ENCODE measurements at regions not wholly inside any gene's neighbourhood (a gene's known extent, or its start where the extent isn't known, plus 50 kb on each side); places are given as distances from the start of the nearest gene placed in this dataset.

DNA sequence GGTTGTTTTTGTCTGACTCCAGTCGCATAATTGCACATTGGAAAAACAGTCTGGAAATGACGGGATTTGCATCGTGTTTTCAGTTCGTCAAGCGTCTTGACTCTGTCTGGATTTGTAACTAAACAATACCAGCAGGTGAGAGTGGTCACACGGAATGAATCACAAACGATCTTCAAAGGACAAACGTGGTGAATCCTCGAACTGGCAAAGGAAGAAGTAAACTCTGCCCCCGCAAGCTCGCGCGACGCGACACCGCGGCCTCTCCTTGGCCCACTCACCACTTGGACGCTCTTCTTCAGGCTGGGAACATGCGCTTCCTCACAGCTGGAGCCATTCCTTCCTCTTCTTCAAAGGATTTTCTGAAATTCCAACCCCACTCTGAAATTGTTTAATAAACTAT is 352.6 kb downstream of the THBS2 start:
- no peak overlapping the region for H3K27ac ChIP-seq (ENCODE audit: low read depth in 1 of 2, low read length in 2 of 2)
- no peaks in the 10 kb centered on the region for H3K4me1 ChIP-seq (ENCODE audit: control insufficient read depth in 4 of 4, insufficient read depth in 4 of 4, low read length in 3 of 4)
- WGBS: 93% methylated on average over 19 of the region's 19 CpGs
- no peak overlapping the region for H3K9ac ChIP-seq (ENCODE audit: low read depth in 1 of 2, low read length in 2 of 2)
- TF ChIP-seq, protein P1, sequence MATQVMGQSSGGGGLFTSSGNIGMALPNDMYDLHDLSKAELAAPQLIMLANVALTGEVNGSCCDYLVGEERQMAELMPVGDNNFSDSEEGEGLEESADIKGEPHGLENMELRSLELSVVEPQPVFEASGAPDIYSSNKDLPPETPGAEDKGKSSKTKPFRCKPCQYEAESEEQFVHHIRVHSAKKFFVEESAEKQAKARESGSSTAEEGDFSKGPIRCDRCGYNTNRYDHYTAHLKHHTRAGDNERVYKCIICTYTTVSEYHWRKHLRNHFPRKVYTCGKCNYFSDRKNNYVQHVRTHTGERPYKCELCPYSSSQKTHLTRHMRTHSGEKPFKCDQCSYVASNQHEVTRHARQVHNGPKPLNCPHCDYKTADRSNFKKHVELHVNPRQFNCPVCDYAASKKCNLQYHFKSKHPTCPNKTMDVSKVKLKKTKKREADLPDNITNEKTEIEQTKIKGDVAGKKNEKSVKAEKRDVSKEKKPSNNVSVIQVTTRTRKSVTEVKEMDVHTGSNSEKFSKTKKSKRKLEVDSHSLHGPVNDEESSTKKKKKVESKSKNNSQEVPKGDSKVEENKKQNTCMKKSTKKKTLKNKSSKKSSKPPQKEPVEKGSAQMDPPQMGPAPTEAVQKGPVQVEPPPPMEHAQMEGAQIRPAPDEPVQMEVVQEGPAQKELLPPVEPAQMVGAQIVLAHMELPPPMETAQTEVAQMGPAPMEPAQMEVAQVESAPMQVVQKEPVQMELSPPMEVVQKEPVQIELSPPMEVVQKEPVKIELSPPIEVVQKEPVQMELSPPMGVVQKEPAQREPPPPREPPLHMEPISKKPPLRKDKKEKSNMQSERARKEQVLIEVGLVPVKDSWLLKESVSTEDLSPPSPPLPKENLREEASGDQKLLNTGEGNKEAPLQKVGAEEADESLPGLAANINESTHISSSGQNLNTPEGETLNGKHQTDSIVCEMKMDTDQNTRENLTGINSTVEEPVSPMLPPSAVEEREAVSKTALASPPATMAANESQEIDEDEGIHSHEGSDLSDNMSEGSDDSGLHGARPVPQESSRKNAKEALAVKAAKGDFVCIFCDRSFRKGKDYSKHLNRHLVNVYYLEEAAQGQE (IDR thresholded peaks at IDR 0.05): no peak
- no peak for TF ChIP-seq HNF4G (IDR thresholded peaks at IDR 0.05)
- TF ChIP-seq, protein P2, sequence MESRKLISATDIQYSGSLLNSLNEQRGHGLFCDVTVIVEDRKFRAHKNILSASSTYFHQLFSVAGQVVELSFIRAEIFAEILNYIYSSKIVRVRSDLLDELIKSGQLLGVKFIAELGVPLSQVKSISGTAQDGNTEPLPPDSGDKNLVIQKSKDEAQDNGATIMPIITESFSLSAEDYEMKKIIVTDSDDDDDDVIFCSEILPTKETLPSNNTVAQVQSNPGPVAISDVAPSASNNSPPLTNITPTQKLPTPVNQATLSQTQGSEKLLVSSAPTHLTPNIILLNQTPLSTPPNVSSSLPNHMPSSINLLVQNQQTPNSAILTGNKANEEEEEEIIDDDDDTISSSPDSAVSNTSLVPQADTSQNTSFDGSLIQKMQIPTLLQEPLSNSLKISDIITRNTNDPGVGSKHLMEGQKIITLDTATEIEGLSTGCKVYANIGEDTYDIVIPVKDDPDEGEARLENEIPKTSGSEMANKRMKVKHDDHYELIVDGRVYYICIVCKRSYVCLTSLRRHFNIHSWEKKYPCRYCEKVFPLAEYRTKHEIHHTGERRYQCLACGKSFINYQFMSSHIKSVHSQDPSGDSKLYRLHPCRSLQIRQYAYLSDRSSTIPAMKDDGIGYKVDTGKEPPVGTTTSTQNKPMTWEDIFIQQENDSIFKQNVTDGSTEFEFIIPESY (IDR thresholded peaks at IDR 0.05): no peak
- TF ChIP-seq EGR1 (IDR thresholded peaks at IDR 0.05; ENCODE audit: low read depth in 2 of 2): no peak
- TF ChIP-seq GABPA (IDR thresholded peaks at IDR 0.05 in 1 of 2, conservative IDR thresholded peaks at IDR 0.05 in 1 of 2): no peak
- TF ChIP-seq, protein P3, sequence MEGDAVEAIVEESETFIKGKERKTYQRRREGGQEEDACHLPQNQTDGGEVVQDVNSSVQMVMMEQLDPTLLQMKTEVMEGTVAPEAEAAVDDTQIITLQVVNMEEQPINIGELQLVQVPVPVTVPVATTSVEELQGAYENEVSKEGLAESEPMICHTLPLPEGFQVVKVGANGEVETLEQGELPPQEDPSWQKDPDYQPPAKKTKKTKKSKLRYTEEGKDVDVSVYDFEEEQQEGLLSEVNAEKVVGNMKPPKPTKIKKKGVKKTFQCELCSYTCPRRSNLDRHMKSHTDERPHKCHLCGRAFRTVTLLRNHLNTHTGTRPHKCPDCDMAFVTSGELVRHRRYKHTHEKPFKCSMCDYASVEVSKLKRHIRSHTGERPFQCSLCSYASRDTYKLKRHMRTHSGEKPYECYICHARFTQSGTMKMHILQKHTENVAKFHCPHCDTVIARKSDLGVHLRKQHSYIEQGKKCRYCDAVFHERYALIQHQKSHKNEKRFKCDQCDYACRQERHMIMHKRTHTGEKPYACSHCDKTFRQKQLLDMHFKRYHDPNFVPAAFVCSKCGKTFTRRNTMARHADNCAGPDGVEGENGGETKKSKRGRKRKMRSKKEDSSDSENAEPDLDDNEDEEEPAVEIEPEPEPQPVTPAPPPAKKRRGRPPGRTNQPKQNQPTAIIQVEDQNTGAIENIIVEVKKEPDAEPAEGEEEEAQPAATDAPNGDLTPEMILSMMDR (IDR thresholded peaks at IDR 0.05; ENCODE audit: low read depth, low read length, missing input control): no peak
- TF ChIP-seq YY1 (IDR thresholded peaks at IDR 0.05): no peak
- no peak for TF ChIP-seq RXRA (IDR thresholded peaks at IDR 0.05)
- TF ChIP-seq, protein P4, sequence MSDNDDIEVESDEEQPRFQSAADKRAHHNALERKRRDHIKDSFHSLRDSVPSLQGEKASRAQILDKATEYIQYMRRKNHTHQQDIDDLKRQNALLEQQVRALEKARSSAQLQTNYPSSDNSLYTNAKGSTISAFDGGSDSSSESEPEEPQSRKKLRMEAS (IDR thresholded peaks at IDR 0.05): no peak
- no peaks in the 10 kb centered on the region for H3K36me3 ChIP-seq (ENCODE audit: control insufficient read depth in 4 of 4, insufficient read depth in 3 of 4, low read depth in 1 of 4, low read length in 3 of 4)
- no peak overlapping the region for H3K4me3 ChIP-seq (ENCODE audit: low read depth in 1 of 3, low read length in 3 of 3)
- H3K9me3 ChIP-seq (ENCODE audit: control insufficient read depth in 4 of 4, low read length in 3 of 4): peaks cover 0 to 4% (median 0%) of the 10 kb centered on the region in 4 donors
- no peaks in the 10 kb centered on the region for H3K27me3 ChIP-seq (ENCODE audit: control insufficient read depth in 4 of 4, insufficient read depth in 4 of 4, low read length in 3 of 4)
- no peak for DNase-seq (ENCODE audit: low spot score)

DNA sequence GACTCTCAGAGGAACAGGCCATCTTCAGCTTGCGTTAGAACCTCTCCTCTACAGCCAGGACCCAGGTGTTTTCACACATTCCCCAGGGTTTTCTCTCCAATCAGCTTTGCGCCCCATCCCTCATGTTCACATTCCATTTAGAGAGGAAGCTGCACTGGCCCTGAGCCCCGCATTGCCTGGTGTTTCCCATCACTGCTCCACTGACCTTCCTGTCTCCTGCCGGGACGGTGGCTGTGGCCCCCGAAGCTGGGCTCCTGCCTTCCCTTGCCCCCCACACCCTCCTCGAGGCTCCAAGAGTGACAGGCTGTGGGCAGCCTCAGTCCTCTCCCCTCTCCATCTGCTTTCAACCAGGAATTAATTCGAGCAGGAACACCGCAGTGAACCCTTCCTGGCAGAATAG is 357.3 kb downstream of the THBS2 start:
- no peak overlapping the region for H3K27ac ChIP-seq (ENCODE audit: low read depth in 1 of 2, low read length in 2 of 2)
- H3K4me3 ChIP-seq (ENCODE audit: low read depth in 1 of 3, low read length in 3 of 3): no peak overlapping the region
- H3K36me3 ChIP-seq (ENCODE audit: control insufficient read depth in 4 of 4, insufficient read depth in 3 of 4, low read depth in 1 of 4, low read length in 3 of 4): no peaks in the 10 kb centered on the region
- no peaks in the 10 kb centered on the region for H3K27me3 ChIP-seq (ENCODE audit: control insufficient read depth in 4 of 4, insufficient read depth in 4 of 4, low read length in 3 of 4)
- WGBS: 89% methylated on average over 9 of the region's 9 CpGs
- H3K9ac ChIP-seq (ENCODE audit: low read depth in 1 of 2, low read length in 2 of 2): no peak overlapping the region
- TF ChIP-seq, protein P3 (IDR thresholded peaks at IDR 0.05; ENCODE audit: low read depth, low read length, missing input control): no peak
- TF ChIP-seq HNF4A (conservative IDR thresholded peaks at IDR 0.05): no peak
- TF ChIP-seq FOXA1 (IDR thresholded peaks at IDR 0.05): no peak
- TF ChIP-seq, protein P4 (IDR thresholded peaks at IDR 0.05): no peak
- H3K9me3 ChIP-seq (ENCODE audit: control insufficient read depth in 4 of 4, low read length in 3 of 4): no peaks in the 10 kb centered on the region
- no peak for DNase-seq (ENCODE audit: low spot score)
- peaks cover 0 to 6% (median 2%) of the 10 kb centered on the region in 4 donors for H3K4me1 ChIP-seq (ENCODE audit: control insufficient read depth in 4 of 4, insufficient read depth in 4 of 4, low read length in 3 of 4)

All from liver (tissue), 8 donors.